Loucy (cell line): ENCODE measurements at regions not wholly inside any gene's neighbourhood (a gene's known extent, or its start where the extent isn't known, plus 50 kb on each side); places are given as distances from the start of the nearest gene placed in this dataset.

Experiments used
- CTCF ChIP-seq: fragments of 200-600 bp; sonication (generic); conservative IDR thresholded peaks from 2 replicates; pipeline ENCODE4 v1.5.1; 2014; ENCODE audit warnings: mild to moderate bottlenecking, antibody characterized with exemption, low read length
- EZH2phosphoT487 ChIP-seq: fragments of 200-600 bp; IDR thresholded peaks from 2 replicates; pipeline ENCODE4 v1.6.1; 2018; ENCODE audit warnings: antibody characterized with exemption, mild to moderate bottlenecking, moderate library complexity, borderline replicate concordance

- TF ChIP-seq CTCF (no peak), EZH2phosphoT487 (no peak)
Observed at GRCh38 chr2:37458133-37458532, 113.7 kb downstream of the QPCT start.
